Body of pancreas (tissue), 4 donors: ENCODE measurements at regions not wholly inside any gene's neighbourhood (a gene's known extent, or its start where the extent isn't known, plus 50 kb on each side); places are given as distances from the start of the nearest gene placed in this dataset.

ENCODE experiments used
- POLR2A ChIP-seq, 3 donors: fragments of 450-650 bp; IDR thresholded peaks; one replicate each; pipeline ENCODE4 v1.6.1; 2016; ENCODE audit warnings: antibody characterized with exemption in 3 of 3, mild to moderate bottlenecking in 2 of 3
- TF ChIP-seq, protein P1 (sequence below), 7 experiments: fragments of 450-650 bp in 4 of 7; fragments of 200-600 bp in 3 of 7; sonication (generic) in 3 of 7; IDR thresholded peaks; one replicate each; pipeline ENCODE4 v1.5.1; 2016 to 2019; ENCODE audit warnings: antibody characterized with exemption in 7 of 7

DNA sequence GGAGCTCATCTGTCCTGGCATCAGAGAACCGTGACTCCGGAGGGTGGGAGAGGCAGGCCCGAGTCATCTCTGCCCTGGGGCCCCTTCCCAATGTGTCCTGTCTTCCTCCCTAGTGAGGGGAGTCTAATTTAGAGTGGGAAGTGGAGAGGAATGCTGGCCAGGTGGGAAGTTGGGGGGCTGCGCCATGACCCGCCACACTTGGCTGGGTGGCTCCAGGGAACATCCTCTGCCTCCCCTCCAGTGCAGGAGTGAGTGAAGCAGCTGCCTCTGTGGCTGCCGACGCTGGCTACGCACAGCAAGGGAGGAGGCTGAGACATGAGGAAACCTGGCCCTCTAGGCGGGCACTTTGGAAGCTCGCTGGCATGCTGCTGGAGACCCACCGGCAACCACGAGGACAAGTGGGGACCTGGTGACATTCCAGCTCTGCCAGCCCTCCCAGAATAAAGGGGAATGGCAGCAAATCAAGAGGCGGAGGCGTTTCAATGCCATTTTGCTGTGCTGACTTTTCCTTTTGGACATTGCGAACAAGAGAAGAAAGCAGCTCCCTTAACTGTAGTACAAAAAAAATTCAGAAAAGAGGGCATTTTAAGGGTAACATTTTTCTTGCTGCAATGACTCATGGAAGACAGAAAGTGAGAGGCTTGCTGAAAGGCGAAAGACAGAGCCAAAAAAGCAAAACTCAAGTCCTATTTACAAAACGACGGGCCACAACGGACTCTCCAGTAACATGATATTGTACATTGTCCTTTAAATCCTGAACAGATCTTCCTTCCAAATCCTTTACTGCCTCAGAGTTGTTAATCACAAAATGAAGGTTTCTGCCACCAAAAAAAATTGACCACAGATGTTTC, 121.2 kb upstream of the PITRM1 start:
- TF ChIP-seq, protein P1, sequence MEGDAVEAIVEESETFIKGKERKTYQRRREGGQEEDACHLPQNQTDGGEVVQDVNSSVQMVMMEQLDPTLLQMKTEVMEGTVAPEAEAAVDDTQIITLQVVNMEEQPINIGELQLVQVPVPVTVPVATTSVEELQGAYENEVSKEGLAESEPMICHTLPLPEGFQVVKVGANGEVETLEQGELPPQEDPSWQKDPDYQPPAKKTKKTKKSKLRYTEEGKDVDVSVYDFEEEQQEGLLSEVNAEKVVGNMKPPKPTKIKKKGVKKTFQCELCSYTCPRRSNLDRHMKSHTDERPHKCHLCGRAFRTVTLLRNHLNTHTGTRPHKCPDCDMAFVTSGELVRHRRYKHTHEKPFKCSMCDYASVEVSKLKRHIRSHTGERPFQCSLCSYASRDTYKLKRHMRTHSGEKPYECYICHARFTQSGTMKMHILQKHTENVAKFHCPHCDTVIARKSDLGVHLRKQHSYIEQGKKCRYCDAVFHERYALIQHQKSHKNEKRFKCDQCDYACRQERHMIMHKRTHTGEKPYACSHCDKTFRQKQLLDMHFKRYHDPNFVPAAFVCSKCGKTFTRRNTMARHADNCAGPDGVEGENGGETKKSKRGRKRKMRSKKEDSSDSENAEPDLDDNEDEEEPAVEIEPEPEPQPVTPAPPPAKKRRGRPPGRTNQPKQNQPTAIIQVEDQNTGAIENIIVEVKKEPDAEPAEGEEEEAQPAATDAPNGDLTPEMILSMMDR (IDR thresholded peaks at IDR 0.05): no peak
- TF ChIP-seq POLR2A (IDR thresholded peaks at IDR 0.05): no peak
